ENCODE measurements at regions not wholly inside any gene's neighbourhood (a gene's known extent, or its start where the extent isn't known, plus 50 kb on each side); places are given as distances from the start of the nearest gene placed in this dataset.

GRCh38 chr2:134099273-134099672, 154.6 kb upstream of the MGAT5 start:
- no peak overlapping the region for H3K27ac Mint-ChIP-seq
- no peak for TF ChIP-seq CTCF (IDR thresholded peaks at IDR 0.05)
- peaks cover 8% of the 10 kb centered on the region for H3K9me3 Mint-ChIP-seq
- H3K27me3 Mint-ChIP-seq (ENCODE audit: low read depth, poor library complexity) = no peaks in the 10 kb centered on the region
- H3K36me3 Mint-ChIP-seq (ENCODE audit: low read depth) = no peaks in the 10 kb centered on the region
- peaks cover 12% of the 10 kb centered on the region for H3K4me1 Mint-ChIP-seq
- no peak for DNase-seq
- no peak overlapping the region for H3K4me3 Mint-ChIP-seq

- Mint-ChIP-seq H3K4me1 (peaks cover 3% of the 10 kb centered on the region), H3K27ac (peak overlapping the region; percentile 3), H3K9me3 (peaks cover 14% of the 10 kb centered on the region), H3K4me3 (no peak overlapping the region), H3K36me3 (ENCODE audit: low read depth) (peaks cover 1% of the 10 kb centered on the region), H3K27me3 (ENCODE audit: low read depth, poor library complexity) (peaks cover 2% of the 10 kb centered on the region)
- no peak for DNase-seq
- no peak for TF ChIP-seq CTCF (IDR thresholded peaks at IDR 0.05)
These were observed 150.7 kb upstream of the MGAT5 start for GRCh38 chr2:134103196-134103595.

- Mint-ChIP-seq H3K36me3 (ENCODE audit: low read depth) (peaks cover 6% of the 10 kb centered on the region), H3K27me3 (ENCODE audit: low read depth, poor library complexity) (peaks cover 2% of the 10 kb centered on the region), H3K4me1 (no peaks in the 10 kb centered on the region), H3K4me3 (no peak overlapping the region), H3K27ac (no peak overlapping the region), H3K9me3 (peaks cover 23% of the 10 kb centered on the region)
- TF ChIP-seq CTCF (IDR thresholded peaks at IDR 0.05) = no peak
- no peak for DNase-seq
These were observed 149.1 kb upstream of the MGAT5 start for GRCh38 chr2:134104754-134105153.

- H3K36me3 Mint-ChIP-seq (ENCODE audit: low read depth) = peaks cover 6% of the 10 kb centered on the region
- H3K4me1 Mint-ChIP-seq = no peaks in the 10 kb centered on the region
- H3K27me3 Mint-ChIP-seq (ENCODE audit: low read depth, poor library complexity) = peaks cover 2% of the 10 kb centered on the region
- DNase-seq = no peak
- H3K4me3 Mint-ChIP-seq = no peak overlapping the region
- no peak for TF ChIP-seq CTCF (IDR thresholded peaks at IDR 0.05)
- peaks cover 43% of the 10 kb centered on the region for H3K9me3 Mint-ChIP-seq
- H3K27ac Mint-ChIP-seq = no peak overlapping the region
These were observed 146.5 kb upstream of the MGAT5 start for GRCh38 chr2:134107402-134107801.

GRCh38 chr2:134108113-134108512, 145.8 kb upstream of the MGAT5 start:
- no peak for TF ChIP-seq CTCF (IDR thresholded peaks at IDR 0.05)
- Mint-ChIP-seq H3K36me3 (ENCODE audit: low read depth) (peaks cover 6% of the 10 kb centered on the region), H3K4me1 (no peaks in the 10 kb centered on the region), H3K27ac (no peak overlapping the region), H3K9me3 (peaks cover 43% of the 10 kb centered on the region), H3K27me3 (ENCODE audit: low read depth, poor library complexity) (peaks cover 2% of the 10 kb centered on the region), H3K4me3 (no peak overlapping the region)
- DNase-seq = no peak

GRCh38 chr2:134109246-134109645, 144.6 kb upstream of the MGAT5 start:
- Mint-ChIP-seq H3K4me3 (no peak overlapping the region), H3K4me1 (no peaks in the 10 kb centered on the region), H3K27ac (no peak overlapping the region), H3K27me3 (ENCODE audit: low read depth, poor library complexity) (peaks cover 2% of the 10 kb centered on the region), H3K36me3 (ENCODE audit: low read depth) (peaks cover 6% of the 10 kb centered on the region), H3K9me3 (peaks cover 43% of the 10 kb centered on the region)
- no peak for DNase-seq
- TF ChIP-seq CTCF (IDR thresholded peaks at IDR 0.05) = no peak
